Mammary epithelial cell (primary cell): ENCODE measurements at regions not wholly inside any gene's neighbourhood (a gene's known extent, or its start where the extent isn't known, plus 50 kb on each side); places are given as distances from the start of the nearest gene placed in this dataset.

ENCODE experiments used
- CTCF ChIP-seq, 2 donors: IDR thresholded peaks in 1 of 2; conservative IDR thresholded peaks in 1 of 2; 2 replicates each; pipeline ENCODE4 v1.5.1; 2011 to 2012; ENCODE audit warnings: inconsistent platforms in 2 of 2, low read length in 2 of 2, mild to moderate bottlenecking in 2 of 2, control low read depth in 1 of 2, low read depth in 1 of 2; ENCODE audit not compliant: insufficient read depth in 1 of 2; ENCODE audit errors: extremely low read depth in 1 of 2
- EZH2 ChIP-seq: IDR thresholded peaks from 2 replicates; pipeline ENCODE4 v1.6.1; 2012; ENCODE audit warnings: low read length, inconsistent platforms, borderline replicate concordance

- no peak for TF ChIP-seq CTCF (conservative IDR thresholded peaks at IDR 0.05 in 1 of 2, IDR thresholded peaks at IDR 0.05 in 1 of 2; ENCODE audit: extremely low read depth in 1 of 2, insufficient read depth in 1 of 2, low read depth in 1 of 2, low read length in 2 of 2)
- no peak for TF ChIP-seq EZH2
Measured at GRCh38 chr10:3951993-3952392, 167.0 kb upstream of the KLF6 start.
